ENCODE measurements at regions not wholly inside any gene's neighbourhood (a gene's known extent, or its start where the extent isn't known, plus 50 kb on each side); places are given as distances from the start of the nearest gene placed in this dataset.

DNA sequence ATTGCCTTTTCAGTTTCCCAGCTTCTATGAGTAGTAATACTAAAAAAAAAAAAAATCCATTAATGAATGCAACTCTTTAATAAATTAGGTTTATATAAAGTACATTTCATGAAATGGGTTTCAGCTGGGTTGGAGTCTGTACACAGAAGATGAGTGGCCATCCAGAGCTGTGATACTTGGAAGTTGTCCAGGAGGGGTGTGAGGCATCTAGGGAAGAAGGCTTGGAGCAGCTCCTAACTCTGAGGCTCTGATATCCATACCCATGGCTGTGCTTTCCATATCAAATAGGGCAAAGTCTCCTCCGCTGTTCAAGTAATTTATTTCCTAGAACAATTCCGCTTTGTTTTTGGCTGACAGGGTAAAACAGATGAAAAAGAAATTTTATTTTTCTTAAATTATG, 423.3 kb upstream of the TENM3 start:
- TF ChIP-seq, protein P1, sequence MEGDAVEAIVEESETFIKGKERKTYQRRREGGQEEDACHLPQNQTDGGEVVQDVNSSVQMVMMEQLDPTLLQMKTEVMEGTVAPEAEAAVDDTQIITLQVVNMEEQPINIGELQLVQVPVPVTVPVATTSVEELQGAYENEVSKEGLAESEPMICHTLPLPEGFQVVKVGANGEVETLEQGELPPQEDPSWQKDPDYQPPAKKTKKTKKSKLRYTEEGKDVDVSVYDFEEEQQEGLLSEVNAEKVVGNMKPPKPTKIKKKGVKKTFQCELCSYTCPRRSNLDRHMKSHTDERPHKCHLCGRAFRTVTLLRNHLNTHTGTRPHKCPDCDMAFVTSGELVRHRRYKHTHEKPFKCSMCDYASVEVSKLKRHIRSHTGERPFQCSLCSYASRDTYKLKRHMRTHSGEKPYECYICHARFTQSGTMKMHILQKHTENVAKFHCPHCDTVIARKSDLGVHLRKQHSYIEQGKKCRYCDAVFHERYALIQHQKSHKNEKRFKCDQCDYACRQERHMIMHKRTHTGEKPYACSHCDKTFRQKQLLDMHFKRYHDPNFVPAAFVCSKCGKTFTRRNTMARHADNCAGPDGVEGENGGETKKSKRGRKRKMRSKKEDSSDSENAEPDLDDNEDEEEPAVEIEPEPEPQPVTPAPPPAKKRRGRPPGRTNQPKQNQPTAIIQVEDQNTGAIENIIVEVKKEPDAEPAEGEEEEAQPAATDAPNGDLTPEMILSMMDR (conservative IDR thresholded peaks at IDR 0.05; ENCODE audit: low read depth, low read length) = no peak
- no peak for TF ChIP-seq EZH2 (IDR thresholded peaks at IDR 0.05; ENCODE audit: borderline replicate concordance, low read depth, low read length, poor library complexity, severe bottlenecking)
